ENCODE measurements at regions not wholly inside any gene's neighbourhood (a gene's known extent, or its start where the extent isn't known, plus 50 kb on each side); places are given as distances from the start of the nearest gene placed in this dataset.

- no peak for TF ChIP-seq ZNF280D (tag by site-specific recombination; IDR thresholded peaks at IDR 0.05)
These were observed 242.0 kb upstream of the TBX18 start (continued) for GRCh38 chr6:85006362-85006761.

- TF ChIP-seq ZNF140 (tag by site-specific recombination; IDR thresholded peaks at IDR 0.05): no peak
- no peak for TF ChIP-seq ZNF785 (tag by site-specific recombination; IDR thresholded peaks at IDR 0.05)
- no peak for TF ChIP-seq ZNF664 (tag by site-specific recombination; IDR thresholded peaks at IDR 0.05)
- TF ChIP-seq, protein P1, sequence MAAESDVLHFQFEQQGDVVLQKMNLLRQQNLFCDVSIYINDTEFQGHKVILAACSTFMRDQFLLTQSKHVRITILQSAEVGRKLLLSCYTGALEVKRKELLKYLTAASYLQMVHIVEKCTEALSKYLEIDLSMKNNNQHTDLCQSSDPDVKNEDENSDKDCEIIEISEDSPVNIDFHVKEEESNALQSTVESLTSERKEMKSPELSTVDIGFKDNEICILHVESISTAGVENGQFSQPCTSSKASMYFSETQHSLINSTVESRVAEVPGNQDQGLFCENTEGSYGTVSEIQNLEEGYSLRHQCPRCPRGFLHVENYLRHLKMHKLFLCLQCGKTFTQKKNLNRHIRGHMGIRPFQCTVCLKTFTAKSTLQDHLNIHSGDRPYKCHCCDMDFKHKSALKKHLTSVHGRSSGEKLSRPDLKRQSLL (tag by site-specific recombination; IDR thresholded peaks at IDR 0.05): no peak
- TF ChIP-seq, protein P2, sequence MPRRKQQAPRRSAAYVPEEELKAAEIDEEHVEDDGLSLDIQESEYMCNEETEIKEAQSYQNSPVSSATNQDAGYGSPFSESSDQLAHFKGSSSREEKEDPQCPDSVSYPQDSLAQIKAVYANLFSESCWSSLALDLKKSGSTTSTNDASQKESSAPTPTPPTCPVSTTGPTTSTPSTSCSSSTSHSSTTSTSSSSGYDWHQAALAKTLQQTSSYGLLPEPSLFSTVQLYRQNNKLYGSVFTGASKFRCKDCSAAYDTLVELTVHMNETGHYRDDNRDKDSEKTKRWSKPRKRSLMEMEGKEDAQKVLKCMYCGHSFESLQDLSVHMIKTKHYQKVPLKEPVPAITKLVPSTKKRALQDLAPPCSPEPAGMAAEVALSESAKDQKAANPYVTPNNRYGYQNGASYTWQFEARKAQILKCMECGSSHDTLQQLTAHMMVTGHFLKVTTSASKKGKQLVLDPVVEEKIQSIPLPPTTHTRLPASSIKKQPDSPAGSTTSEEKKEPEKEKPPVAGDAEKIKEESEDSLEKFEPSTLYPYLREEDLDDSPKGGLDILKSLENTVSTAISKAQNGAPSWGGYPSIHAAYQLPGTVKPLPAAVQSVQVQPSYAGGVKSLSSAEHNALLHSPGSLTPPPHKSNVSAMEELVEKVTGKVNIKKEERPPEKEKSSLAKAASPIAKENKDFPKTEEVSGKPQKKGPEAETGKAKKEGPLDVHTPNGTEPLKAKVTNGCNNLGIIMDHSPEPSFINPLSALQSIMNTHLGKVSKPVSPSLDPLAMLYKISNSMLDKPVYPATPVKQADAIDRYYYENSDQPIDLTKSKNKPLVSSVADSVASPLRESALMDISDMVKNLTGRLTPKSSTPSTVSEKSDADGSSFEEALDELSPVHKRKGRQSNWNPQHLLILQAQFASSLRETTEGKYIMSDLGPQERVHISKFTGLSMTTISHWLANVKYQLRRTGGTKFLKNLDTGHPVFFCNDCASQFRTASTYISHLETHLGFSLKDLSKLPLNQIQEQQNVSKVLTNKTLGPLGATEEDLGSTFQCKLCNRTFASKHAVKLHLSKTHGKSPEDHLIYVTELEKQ (tag by site-specific recombination; IDR thresholded peaks at IDR 0.05; ENCODE audit: borderline replicate concordance): no peak
- TF ChIP-seq ZNF23 (tag by site-specific recombination; IDR thresholded peaks at IDR 0.05; ENCODE audit: borderline replicate concordance): no peak
- TF ChIP-seq, protein P3, sequence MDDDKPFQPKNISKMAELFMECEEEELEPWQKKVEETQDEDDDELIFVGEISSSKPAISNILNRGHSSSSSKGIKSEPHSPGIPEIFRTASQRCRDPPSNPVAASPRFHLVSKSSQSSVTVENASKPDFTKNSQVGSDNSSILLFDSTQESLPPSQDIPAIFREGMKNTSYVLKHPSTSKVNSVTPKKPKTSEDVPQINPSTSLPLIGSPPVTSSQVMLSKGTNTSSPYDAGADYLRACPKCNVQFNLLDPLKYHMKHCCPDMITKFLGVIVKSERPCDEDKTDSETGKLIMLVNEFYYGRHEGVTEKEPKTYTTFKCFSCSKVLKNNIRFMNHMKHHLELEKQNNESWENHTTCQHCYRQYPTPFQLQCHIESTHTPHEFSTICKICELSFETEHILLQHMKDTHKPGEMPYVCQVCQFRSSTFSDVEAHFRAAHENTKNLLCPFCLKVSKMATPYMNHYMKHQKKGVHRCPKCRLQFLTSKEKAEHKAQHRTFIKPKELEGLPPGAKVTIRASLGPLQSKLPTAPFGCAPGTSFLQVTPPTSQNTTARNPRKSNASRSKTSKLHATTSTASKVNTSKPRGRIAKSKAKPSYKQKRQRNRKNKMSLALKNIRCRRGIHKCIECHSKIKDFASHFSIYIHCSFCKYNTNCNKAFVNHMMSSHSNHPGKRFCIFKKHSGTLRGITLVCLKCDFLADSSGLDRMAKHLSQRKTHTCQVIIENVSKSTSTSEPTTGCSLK (tag by site-specific recombination; IDR thresholded peaks at IDR 0.05): no peak
- no peak for TF ChIP-seq ZNF768 (tag by site-specific recombination; IDR thresholded peaks at IDR 0.05)
- no peak for TF ChIP-seq SCRT1 (tag by site-specific recombination; IDR thresholded peaks at IDR 0.05; ENCODE audit: borderline replicate concordance)
- TF ChIP-seq ZNF133 (tag by site-specific recombination; IDR thresholded peaks at IDR 0.05): no peak
- TF ChIP-seq GLIS1 (tag by site-specific recombination; IDR thresholded peaks at IDR 0.05): no peak
- TF ChIP-seq, protein P4, sequence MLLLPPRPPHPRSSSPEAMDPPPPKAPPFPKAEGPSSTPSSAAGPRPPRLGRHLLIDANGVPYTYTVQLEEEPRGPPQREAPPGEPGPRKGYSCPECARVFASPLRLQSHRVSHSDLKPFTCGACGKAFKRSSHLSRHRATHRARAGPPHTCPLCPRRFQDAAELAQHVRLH (tag by site-specific recombination; IDR thresholded peaks at IDR 0.05): no peak
- no peak for TF ChIP-seq ZFHX2 (tag by site-specific recombination; conservative IDR thresholded peaks at IDR 0.05)
- TF ChIP-seq ZNF544 (tag by site-specific recombination; IDR thresholded peaks at IDR 0.05): no peak
- no peak for TF ChIP-seq ATF2 (tag by site-specific recombination; IDR thresholded peaks at IDR 0.05; ENCODE audit: low read depth)
- no peak for TF ChIP-seq ZNF155 (tag by site-specific recombination; IDR thresholded peaks at IDR 0.05)
- TF ChIP-seq ZIC2 (tag by site-specific recombination; IDR thresholded peaks at IDR 0.05): no peak
- TF ChIP-seq ZNF555 (tag by site-specific recombination; conservative IDR thresholded peaks at IDR 0.05): no peak
- no peak for TF ChIP-seq ZEB2 (tag by site-specific recombination; IDR thresholded peaks at IDR 0.05)
- Histone ChIP-seq H3K4me3 (ENCODE audit: low read depth, low read length) (no peak overlapping the region), H3K4me1 (ENCODE audit: control insufficient read depth, insufficient read depth, low read length) (no peaks in the 10 kb centered on the region), H3K9me3 (ENCODE audit: control insufficient read depth, insufficient read depth, low read depth, low read length) (no peaks in the 10 kb centered on the region), H3K36me3 (ENCODE audit: control insufficient read depth in 2 of 2, insufficient read depth in 1 of 2, low read length in 2 of 2) (no peaks in the 10 kb centered on the region), H3K27ac (ENCODE audit: extremely low read depth, low read depth, low read length) (no peak overlapping the region)
- ChIA-PET POLR2A (no interaction called here), CTCF (interaction anchor here (0.6 kb wide), 1 partner anchor 241 kb away, joined by 3 read pairs; no protein-coding TSS in a partner anchor)
These were observed 241.1 kb upstream of the TBX18 start for GRCh38 chr6:85005494-85005893.
